ENCODE measurements at regions not wholly inside any gene's neighbourhood (a gene's known extent, or its start where the extent isn't known, plus 50 kb on each side); places are given as distances from the start of the nearest gene placed in this dataset.

DNA sequence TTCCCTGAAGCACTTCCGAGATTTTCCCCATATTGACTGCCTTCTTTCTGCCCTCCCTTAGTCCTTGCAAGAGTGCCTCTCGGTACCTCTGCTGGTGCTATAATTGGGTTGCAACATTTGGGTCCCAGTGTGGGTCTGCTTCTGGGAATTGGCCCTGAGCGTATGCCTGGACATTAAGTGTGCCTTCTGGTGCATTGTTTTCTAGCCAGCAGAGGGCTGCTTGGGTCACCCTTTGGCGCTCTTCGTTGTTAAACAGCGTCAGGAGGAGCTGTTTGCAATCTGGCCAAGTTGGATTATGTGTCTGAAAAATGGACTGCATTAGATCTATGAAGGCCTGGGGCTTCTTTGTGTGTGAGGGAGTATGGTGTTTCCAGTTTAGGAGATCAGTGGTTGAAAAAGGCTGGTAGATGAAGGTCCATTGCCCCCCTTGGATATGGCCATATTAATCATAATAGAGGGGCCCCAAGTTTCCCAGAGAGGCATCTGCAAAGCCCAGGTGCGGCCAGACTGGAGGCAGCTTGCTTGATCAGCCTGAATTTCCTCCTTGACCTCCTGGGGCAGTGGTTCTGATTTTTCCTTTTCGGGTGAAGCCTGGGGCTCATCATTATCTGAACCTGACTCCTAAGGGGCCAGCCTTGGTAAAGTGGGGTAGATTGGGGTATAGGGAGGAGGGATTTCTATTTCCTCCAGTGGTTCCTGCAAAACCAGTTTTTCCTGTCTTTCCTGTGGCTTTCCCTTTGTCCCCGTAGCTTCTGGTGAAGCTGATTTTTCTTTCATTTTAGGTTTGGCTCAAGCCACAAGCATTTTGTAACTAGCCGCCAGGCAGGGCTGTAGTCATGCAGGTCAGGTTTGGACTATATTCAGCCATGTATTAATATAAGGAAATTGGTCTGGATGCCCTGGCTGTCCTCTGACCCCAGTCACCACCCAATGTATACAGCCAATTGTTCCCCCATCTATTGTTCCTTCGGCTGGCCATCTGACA is 85.4 kb upstream of the GPR6 start:
- peaks cover 8% of the 10 kb centered on the region for H3K27me3 Mint-ChIP-seq (ENCODE audit: insufficient read depth)
- no peak overlapping the region for H3K4me3 Mint-ChIP-seq
- H3K36me3 Mint-ChIP-seq (ENCODE audit: low read depth), result peaks cover 12% of the 10 kb centered on the region
- no peaks in the 10 kb centered on the region for H3K36me3 ChIP-seq (ENCODE audit: control insufficient read depth, insufficient read depth, low read length)
- H3K9me3 ChIP-seq (ENCODE audit: control insufficient read depth, low read length), result peaks cover 21% of the 10 kb centered on the region
- no peak overlapping the region for H3K9ac ChIP-seq (ENCODE audit: extremely low read depth, low read length, poor library complexity, severe bottlenecking)
- peaks cover 27% of the 10 kb centered on the region for H3K9me3 Mint-ChIP-seq
- H3K4me3 ChIP-seq (ENCODE audit: low read length), result no peak overlapping the region
- H3K4me1 ChIP-seq (ENCODE audit: control insufficient read depth, insufficient read depth, low read length), result peaks cover 3% of the 10 kb centered on the region
- 76 to 84% methylated on average over 4 to 11 of the region's 11 CpGs for WGBS, 2 experiments (ENCODE audit: insufficient coverage in 1 of 2, insufficient read length in 1 of 2)
- no peak overlapping the region for H3K27ac ChIP-seq (ENCODE audit: low read depth, low read length)
- TF ChIP-seq, protein P1, sequence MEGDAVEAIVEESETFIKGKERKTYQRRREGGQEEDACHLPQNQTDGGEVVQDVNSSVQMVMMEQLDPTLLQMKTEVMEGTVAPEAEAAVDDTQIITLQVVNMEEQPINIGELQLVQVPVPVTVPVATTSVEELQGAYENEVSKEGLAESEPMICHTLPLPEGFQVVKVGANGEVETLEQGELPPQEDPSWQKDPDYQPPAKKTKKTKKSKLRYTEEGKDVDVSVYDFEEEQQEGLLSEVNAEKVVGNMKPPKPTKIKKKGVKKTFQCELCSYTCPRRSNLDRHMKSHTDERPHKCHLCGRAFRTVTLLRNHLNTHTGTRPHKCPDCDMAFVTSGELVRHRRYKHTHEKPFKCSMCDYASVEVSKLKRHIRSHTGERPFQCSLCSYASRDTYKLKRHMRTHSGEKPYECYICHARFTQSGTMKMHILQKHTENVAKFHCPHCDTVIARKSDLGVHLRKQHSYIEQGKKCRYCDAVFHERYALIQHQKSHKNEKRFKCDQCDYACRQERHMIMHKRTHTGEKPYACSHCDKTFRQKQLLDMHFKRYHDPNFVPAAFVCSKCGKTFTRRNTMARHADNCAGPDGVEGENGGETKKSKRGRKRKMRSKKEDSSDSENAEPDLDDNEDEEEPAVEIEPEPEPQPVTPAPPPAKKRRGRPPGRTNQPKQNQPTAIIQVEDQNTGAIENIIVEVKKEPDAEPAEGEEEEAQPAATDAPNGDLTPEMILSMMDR (conservative IDR thresholded peaks at IDR 0.05), result peak; percentile 46
- peaks cover 11% of the 10 kb centered on the region for H3K4me1 Mint-ChIP-seq
- peak; percentile 58 for DNase-seq
- H3K27me3 ChIP-seq (ENCODE audit: control insufficient read depth, insufficient read depth, low read length, poor library complexity, severe bottlenecking), result no peaks in the 10 kb centered on the region
- H3K27ac Mint-ChIP-seq, result peak overlapping the region; percentile 61

DNA sequence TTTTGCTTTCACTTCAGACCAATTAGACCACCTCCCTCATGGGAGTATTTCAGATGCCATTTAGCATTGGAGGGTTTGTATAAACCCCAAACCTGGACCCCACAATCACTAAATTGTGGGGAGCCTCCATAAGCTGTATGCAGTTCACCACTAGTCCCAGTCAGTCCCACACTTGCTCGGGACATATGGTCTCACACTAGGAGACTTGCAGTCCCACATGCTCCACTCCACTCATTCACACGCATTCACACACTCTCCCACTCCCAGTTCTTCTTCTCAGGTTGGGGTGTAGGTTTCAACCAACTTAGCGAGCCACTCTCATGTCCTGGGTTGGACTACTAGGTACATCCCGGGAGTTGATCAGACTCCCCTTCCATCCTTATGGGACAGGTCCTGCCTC is 84.5 kb upstream of the GPR6 start:
- Mint-ChIP-seq H3K4me3 (no peak overlapping the region), H3K9me3 (peaks cover 27% of the 10 kb centered on the region), H3K4me1 (peaks cover 11% of the 10 kb centered on the region), H3K27me3 (ENCODE audit: insufficient read depth) (peaks cover 8% of the 10 kb centered on the region), H3K36me3 (ENCODE audit: low read depth) (peaks cover 12% of the 10 kb centered on the region), H3K27ac (no peak overlapping the region)
- Histone ChIP-seq H3K36me3 (ENCODE audit: control insufficient read depth, insufficient read depth, low read length) (no peaks in the 10 kb centered on the region), H3K9ac (ENCODE audit: extremely low read depth, low read length, poor library complexity, severe bottlenecking) (no peak overlapping the region), H3K27ac (ENCODE audit: low read depth, low read length) (no peak overlapping the region), H3K4me3 (ENCODE audit: low read length) (peak overlapping the region; percentile 49), H3K9me3 (ENCODE audit: control insufficient read depth, low read length) (peaks cover 21% of the 10 kb centered on the region), H3K4me1 (ENCODE audit: control insufficient read depth, insufficient read depth, low read length) (peaks cover 3% of the 10 kb centered on the region), H3K27me3 (ENCODE audit: control insufficient read depth, insufficient read depth, low read length, poor library complexity, severe bottlenecking) (no peaks in the 10 kb centered on the region)
- no peak for DNase-seq
- TF ChIP-seq, protein P1 (conservative IDR thresholded peaks at IDR 0.05), result no peak
- 85 to 93% methylated on average over 2 to 4 of the region's 4 CpGs for WGBS, 2 experiments (ENCODE audit: insufficient coverage in 1 of 2, insufficient read length in 1 of 2)

DNA sequence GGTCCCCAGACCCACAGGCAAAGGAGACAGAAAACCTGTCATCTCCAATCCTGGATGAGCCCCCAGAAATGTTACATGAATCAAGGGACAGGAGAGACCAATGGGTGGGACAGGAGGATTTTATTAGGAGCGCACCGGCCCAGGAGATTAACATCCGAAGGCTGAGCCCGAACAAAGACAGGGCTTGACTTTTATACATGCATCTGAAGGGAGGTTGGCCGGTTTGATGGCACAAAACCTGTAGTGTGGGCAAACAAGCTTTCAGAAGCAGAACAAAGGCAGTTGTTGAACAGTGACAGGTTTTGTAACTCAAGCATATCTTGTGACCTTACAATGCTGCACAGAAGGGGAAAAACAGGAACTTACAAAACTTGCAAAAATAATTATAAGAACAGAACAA is 83.9 kb upstream of the GPR6 start:
- Histone ChIP-seq H3K36me3 (ENCODE audit: control insufficient read depth, insufficient read depth, low read length) (no peaks in the 10 kb centered on the region), H3K9ac (ENCODE audit: extremely low read depth, low read length, poor library complexity, severe bottlenecking) (no peak overlapping the region), H3K9me3 (ENCODE audit: control insufficient read depth, low read length) (peaks cover 21% of the 10 kb centered on the region), H3K4me1 (ENCODE audit: control insufficient read depth, insufficient read depth, low read length) (peaks cover 3% of the 10 kb centered on the region), H3K4me3 (ENCODE audit: low read length) (peak overlapping the region; percentile 49), H3K27ac (ENCODE audit: low read depth, low read length) (no peak overlapping the region), H3K27me3 (ENCODE audit: control insufficient read depth, insufficient read depth, low read length, poor library complexity, severe bottlenecking) (no peaks in the 10 kb centered on the region)
- peaks cover 8% of the 10 kb centered on the region for H3K27me3 Mint-ChIP-seq (ENCODE audit: insufficient read depth)
- DNase-seq, result no peak
- no peak overlapping the region for H3K27ac Mint-ChIP-seq
- TF ChIP-seq, protein P1 (conservative IDR thresholded peaks at IDR 0.05), result no peak
- peaks cover 27% of the 10 kb centered on the region for H3K9me3 Mint-ChIP-seq
- H3K36me3 Mint-ChIP-seq (ENCODE audit: low read depth), result peaks cover 12% of the 10 kb centered on the region
- no peak overlapping the region for H3K4me3 Mint-ChIP-seq
- 97 to 98% methylated on average over 5 of the region's 5 CpGs for WGBS, 2 experiments (ENCODE audit: insufficient coverage in 1 of 2, insufficient read length in 1 of 2)
- peaks cover 11% of the 10 kb centered on the region for H3K4me1 Mint-ChIP-seq
